Limb (tissue), 2 donors: ENCODE measurements at regions not wholly inside any gene's neighbourhood (a gene's known extent, or its start where the extent isn't known, plus 50 kb on each side); places are given as distances from the start of the nearest gene placed in this dataset.

ENCODE experiments used
- DNase-seq, 2 donors: peaks; one replicate each; pipeline ENCODE4 v3.0.0-alpha.2; 2016; ENCODE audit errors: extremely low spot score in 2 of 2

- DNase-seq: no peak
Measured at GRCh38 chr12:97274386-97274785, 188.2 kb upstream of the RMST start.

GRCh38 chr12:97275256-97275655 lies 187.3 kb upstream of the RMST start:
- peak; percentile 12 to 70 for DNase-seq

- DNase-seq: peak; percentile 13 to 56
Measured at GRCh38 chr12:97275728-97276590, 186.6 kb upstream of the RMST start.

- DNase-seq: peak in 1 of 2 donors; percentile 31
Measured at GRCh38 chr12:97276661-97277429, 185.8 kb upstream of the RMST start.

- no peak for DNase-seq
Measured at GRCh38 chr12:97283297-97283696, 179.3 kb upstream of the RMST start.

- DNase-seq: no peak
Measured at GRCh38 chr12:97288531-97288930, 174.1 kb upstream of the RMST start.

- no peak for DNase-seq
Measured at GRCh38 chr12:97292588-97292987, 170.0 kb upstream of the RMST start.

- DNase-seq: no peak
Measured at GRCh38 chr12:97293541-97293940, 169.1 kb upstream of the RMST start.

GRCh38 chr12:97299847-97300246 lies 162.8 kb upstream of the RMST start:
- no peak for DNase-seq

- no peak for DNase-seq
Measured at GRCh38 chr12:97300431-97300830, 162.2 kb upstream of the RMST start.

- DNase-seq: no peak
Measured at GRCh38 chr12:97300891-97301290, 161.7 kb upstream of the RMST start.

- DNase-seq: no peak
Measured at GRCh38 chr12:97301576-97301975, 161.0 kb upstream of the RMST start.

- no peak for DNase-seq
Measured at GRCh38 chr12:97305651-97306050, 157.0 kb upstream of the RMST start.

GRCh38 chr12:97306147-97306546 lies 156.5 kb upstream of the RMST start:
- DNase-seq: peak in 1 of 2 donors; percentile 12

- DNase-seq: peak in 1 of 2 donors; percentile 44
Measured at GRCh38 chr12:97308576-97309198, 153.9 kb upstream of the RMST start.

GRCh38 chr12:97309921-97310320 lies 152.7 kb upstream of the RMST start:
- DNase-seq: no peak

GRCh38 chr12:97312570-97313135 lies 150.0 kb upstream of the RMST start:
- no peak for DNase-seq

- DNase-seq: no peak
Measured at GRCh38 chr12:97313471-97314190, 149.0 kb upstream of the RMST start.

- DNase-seq: no peak
Measured at GRCh38 chr12:97316321-97316720, 146.3 kb upstream of the RMST start.

- DNase-seq: no peak
Measured at GRCh38 chr12:97321621-97322020, 141.0 kb upstream of the RMST start.

GRCh38 chr12:97322388-97322787 lies 140.2 kb upstream of the RMST start:
- DNase-seq: no peak
